ENCODE measurements at regions not wholly inside any gene's neighbourhood (a gene's known extent, or its start where the extent isn't known, plus 50 kb on each side); places are given as distances from the start of the nearest gene placed in this dataset.

- TF ChIP-seq POLR2A (IDR thresholded peaks at IDR 0.05; ENCODE audit: low read depth), result no peak
- TF ChIP-seq, protein P1, sequence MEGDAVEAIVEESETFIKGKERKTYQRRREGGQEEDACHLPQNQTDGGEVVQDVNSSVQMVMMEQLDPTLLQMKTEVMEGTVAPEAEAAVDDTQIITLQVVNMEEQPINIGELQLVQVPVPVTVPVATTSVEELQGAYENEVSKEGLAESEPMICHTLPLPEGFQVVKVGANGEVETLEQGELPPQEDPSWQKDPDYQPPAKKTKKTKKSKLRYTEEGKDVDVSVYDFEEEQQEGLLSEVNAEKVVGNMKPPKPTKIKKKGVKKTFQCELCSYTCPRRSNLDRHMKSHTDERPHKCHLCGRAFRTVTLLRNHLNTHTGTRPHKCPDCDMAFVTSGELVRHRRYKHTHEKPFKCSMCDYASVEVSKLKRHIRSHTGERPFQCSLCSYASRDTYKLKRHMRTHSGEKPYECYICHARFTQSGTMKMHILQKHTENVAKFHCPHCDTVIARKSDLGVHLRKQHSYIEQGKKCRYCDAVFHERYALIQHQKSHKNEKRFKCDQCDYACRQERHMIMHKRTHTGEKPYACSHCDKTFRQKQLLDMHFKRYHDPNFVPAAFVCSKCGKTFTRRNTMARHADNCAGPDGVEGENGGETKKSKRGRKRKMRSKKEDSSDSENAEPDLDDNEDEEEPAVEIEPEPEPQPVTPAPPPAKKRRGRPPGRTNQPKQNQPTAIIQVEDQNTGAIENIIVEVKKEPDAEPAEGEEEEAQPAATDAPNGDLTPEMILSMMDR (IDR thresholded peaks at IDR 0.05), result no peak
- TF ChIP-seq EP300 (IDR thresholded peaks at IDR 0.05), result no peak
Observed at GRCh38 chr3:56940976-56941375, 119.5 kb upstream of the SPATA12 start.
